M059J (cell line): ENCODE measurements at regions not wholly inside any gene's neighbourhood (a gene's known extent, or its start where the extent isn't known, plus 50 kb on each side); places are given as distances from the start of the nearest gene placed in this dataset.

Experiments used
- DNase-seq: peaks from one replicate; pipeline ENCODE4 v3.0.0-alpha.2; 2012; ENCODE audit warnings: low read depth

DNA sequence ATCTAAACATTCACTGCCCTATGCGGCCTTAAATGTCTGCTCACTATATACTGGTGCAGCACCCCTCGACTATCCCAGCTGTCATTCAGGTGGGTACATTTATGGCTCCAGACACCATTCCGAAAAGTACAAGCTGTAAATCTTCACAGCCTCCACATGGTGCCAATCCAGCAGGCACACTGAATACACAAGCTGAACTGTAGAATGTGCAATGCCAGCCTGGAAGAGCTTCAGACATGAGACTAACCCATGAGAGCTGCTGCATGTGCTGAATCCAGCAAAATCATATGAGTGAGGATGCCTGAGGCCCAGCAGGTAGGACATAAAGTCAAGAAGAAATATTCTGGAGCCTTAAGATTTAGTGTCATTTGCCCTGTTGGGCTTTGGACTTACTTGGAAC, 483.8 kb upstream of the GRIA1 start:
- DNase-seq = no peak

DNA sequence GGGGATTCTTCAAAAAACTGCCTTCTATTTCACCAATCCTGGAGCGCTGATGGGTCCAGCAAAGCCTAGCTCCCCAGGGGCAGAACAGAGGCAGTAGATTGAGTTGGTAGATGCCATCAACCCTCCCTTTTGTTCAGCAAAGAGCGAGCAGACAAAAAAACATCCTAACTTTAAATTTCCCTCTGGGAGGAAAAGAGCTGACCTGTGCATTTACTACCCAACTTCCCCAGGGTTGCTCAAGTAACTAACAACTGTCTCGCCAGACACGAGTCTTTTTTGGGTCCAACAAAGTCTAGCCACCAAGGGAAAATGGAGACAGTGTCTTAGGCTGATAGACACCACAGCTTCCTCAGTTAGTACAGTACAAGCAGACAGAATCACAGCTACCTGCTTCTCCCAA, 476.3 kb upstream of the GRIA1 start:
- no peak for DNase-seq

DNA sequence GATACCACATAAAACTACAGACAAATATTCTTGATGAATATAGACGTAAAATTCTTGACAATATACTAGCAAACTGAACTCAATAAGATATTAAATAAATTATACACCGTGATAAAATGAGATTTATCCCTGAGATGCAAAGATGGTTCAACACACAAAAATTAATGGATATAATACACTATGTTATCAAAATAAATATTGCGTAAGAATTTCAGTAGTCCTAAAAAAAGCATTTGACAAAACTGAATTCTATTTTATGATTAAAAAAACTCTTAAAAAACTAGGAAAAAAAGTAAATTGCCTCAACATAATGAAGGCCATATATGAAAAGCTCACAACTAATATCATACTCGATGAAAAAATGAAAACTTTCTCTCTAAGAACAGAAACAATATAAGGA, 472.3 kb upstream of the GRIA1 start:
- no peak for DNase-seq

DNA sequence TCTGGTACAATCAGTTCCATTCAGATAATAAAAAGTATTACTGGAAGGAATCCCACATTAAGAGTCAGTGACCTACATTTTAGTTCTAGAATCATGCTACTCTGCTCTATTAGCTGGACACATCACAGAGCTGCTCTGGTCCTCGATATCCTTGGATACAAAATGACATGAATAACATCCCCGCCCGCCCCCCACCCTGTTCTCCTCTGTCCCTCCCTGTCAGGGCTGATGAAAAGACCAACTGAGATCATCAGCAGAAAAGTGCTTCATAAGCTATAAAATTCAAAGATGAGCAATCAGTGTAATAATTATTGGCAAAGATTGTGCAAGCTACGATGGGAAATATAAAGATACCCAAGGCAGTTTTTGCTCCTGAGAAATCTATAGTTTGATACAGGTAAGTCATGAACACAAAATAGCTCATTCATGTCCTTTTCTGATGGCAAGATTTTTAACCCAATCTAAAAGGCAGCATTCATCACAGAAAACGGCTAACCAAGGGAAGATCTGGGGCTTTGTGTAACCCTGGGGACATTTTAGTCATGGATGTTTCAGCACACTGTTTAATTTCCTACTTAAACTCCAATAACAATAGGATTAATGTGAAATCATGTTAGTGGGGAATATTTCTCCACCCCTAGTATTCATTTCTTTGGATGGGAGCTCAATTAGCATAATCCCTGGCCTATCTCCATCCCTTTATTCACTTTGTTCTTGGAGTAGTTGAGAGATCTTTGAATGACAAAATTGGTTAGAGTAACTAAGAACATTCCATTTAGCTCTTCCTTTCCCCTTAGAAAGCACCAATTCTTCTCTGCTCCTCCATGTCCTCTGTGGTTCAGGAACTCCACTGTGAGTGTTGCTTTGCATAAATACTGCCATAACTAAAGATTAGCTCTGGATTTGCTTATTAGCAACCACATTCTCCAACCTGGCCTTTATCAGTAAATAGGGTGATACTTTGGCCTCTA, 459.4 kb upstream of the GRIA1 start:
- no peak for DNase-seq

DNA sequence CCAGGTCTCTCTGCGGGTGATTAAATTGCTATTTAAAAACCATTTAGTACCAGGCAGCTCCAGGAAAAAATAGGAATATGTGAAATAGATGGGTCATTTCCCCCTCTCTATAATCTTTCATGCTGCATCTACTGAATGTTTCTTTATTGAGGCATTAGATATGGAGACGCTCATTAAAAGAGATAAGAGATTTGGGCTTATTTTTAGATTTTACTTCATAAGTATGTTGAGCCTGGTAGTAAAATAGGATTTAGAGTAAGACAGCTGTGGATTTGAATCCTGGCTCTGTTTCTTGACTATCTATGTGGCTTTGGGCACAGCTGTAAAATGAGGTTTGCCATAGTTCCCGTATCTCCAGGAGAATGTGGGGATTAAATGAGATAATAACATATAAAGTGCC, 451.0 kb upstream of the GRIA1 start:
- DNase-seq = no peak

DNA sequence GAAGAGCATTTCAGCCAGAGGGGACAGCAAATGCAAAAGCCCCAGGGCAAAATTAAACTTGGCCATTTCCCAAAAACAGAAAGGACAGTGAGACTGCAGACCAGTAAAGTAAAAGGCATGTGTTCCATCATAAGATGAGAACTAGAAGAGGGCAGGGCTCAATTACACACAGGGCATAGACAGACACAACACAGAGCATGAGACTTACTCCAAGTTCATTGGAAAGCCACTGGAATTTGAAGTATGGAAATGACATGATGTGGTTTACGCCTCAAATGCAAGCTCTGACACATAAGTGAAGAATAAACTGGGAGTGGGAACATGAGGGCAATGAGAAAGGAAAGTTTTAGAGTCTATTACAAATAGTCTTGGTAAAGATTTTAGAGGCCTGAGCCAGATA, 446.6 kb upstream of the GRIA1 start:
- DNase-seq = peak; percentile 21

DNA sequence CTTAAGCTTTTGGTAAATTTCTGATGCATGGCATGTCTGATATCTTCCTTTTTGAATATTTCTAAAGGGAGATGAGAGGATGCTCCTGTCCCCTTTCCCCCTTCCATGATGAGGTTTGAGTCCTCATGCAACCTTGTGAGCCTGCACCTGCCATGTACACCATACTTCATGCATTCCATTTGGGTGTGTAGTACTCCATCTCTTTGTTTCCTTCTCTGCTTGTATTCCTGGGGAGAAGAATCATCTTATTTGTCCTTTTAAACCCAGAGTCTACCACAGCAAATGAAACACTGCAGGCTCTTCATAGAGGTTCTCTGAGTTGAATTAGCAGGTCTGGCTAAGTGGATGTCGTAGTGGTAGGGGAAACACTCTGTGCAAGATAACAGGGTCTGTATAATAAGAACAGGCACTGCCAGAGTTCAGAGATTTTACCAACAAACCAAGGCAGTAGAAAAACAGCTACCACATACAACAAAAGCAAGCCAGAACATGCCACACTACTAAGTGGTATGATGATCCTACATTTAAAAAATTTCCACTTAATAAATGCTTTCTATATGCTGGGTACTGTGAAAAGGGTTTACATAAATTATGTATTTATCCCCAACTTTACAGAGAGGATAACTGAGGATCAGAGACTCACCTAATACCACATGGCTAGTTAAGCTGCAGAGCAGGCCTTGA, 439.8 kb upstream of the GRIA1 start:
- no peak for DNase-seq

DNA sequence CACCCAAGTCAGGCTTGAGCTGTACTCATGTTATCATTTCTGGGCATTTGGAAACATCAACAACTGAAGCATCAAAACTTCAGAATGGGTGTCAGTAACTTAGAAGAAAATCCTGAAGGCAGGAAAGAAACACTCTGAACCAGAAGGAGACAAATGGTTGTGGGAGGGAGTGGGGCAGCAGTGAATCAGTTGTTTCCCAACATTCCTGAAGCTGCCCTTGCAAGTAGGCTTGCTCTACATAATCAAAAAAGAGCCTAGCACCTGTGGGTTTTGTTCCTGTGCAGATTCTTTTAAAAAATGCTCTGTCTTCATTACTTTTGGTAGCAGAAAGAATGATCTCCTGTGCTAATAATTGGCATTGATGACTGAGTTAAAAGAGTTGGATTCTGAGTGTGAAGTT, 424.2 kb upstream of the GRIA1 start:
- DNase-seq = no peak

DNA sequence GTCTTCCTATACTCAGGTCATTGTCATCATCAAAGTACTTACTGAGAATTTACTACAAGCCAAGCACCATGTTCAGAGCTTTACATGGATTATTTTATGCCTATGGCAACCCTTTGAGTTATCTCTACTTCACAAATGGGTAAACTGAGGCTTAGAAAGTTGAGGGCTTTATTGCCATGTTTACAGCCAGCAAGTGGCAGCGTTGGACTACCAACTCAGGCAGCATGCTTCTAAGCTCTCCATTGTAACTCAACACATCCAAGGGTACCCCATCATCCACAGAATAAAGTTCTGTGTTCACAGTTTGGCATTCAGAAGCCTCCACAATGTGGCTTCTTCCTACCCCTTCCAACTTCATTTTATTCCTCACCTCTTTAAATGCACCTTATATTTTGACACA, 422.6 kb upstream of the GRIA1 start:
- no peak for DNase-seq

DNA sequence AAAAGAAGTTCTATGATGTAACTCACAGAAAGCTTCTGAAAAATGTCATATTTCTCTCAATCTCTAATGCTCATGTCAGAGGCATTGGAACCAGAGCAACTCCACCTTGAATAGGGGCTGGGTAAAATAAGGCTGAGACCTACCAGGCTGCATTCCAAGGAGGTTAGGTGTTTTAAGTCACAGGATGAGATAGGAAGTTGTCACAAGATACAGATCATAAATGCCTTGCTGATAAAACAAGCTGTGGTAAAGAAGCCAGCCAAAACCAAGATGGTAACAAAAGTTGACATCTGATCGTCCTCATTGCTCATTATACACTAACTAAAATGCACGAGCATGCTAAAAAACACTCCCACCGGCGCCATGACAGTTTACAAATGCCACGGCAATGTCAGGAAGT, 411.1 kb upstream of the GRIA1 start:
- peak; percentile 64 for DNase-seq

DNA sequence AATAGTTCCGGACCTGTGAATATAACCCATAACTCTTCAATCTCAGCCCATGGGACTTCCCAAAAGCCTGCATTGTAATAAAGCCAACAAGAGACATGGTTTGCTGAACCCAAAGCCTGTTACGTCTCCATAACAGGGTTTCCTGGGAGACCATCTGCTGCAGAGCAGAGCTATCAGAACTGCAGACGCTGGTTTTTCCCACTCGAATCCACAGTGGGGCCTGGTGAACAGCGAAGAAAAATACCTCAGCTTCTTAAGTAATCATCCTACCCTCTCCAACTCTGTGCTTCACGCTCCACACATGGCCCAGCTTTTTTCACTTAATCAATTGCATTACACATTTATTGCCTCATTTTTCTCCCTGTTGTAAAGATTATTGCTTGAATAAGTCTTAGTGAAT, 409.5 kb upstream of the GRIA1 start:
- DNase-seq = no peak

DNA sequence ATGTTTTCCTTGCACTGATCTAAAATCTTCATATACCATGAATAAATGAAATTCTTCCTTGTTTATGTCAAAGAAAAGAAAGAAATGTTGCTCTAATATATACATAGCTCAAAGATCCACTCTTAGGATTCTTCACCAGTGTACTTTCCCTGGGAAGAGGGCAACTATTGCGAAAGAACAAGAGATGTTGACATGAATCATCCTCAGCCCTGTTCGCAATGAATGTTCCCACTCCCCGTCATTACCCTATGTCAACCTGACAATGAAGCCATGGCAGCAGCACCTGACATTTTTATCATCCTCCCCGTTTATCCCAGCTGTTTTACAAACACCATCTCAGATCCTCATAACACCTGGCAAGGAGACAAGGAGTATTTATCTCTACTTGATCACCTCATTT, 409.1 kb upstream of the GRIA1 start:
- peak; percentile 17 for DNase-seq

DNA sequence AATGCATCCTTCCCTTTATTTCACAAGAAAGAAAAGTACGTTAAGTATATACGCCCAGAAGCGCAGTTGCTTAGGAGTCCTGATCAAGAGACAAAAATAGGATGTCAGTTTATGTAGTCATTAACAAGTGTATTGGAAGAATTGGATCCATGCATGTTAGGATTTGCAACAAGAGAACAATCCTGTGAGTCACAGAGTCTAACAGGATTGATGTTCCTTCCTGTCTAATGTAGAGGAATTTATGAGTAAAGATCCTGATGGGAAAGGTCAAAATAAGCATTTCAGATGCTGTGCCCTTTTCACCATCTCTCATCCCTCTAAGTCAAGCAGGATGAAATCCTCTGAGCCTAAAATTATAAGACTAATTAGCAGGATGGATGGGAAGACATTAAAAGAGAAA, 406.0 kb upstream of the GRIA1 start:
- DNase-seq = peak; percentile 19

DNA sequence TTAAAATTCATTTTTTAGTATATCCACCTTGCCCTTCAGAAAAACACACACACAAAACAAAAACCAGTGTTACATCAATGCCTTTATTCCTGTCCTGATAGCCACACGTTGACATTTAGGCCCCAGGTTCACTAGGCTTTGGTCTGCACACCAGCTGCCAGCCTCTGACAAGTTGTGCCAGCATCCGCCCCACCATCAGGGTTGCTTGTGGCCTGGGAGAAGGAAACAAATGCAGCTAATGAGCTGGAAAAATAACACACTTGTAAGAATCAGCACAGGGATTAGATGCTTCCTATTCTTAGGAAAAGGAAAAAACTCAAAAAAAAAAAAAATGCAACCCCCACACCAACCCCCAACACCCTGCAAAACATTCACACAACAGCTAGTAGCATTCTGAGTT, 404.0 kb upstream of the GRIA1 start:
- peak; percentile 6 for DNase-seq

DNA sequence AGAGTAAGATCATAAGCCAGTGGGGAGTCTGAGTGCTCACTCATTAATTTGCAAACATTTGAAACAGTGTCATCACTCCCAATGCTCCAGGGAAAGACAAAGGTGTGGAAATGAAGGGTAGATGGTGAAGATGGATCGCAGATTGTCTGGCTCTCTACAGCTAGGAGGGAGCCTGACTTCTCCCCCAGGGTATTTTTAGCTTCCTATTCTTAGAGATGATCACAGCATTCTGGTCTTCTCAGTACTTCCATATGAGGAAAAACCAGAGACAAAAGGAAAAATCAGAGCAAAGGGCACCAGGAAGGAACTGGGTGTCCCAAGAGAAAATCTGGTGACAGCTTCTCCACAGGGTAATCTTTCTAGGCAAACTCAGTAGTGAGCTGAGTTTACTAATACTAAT, 401.9 kb upstream of the GRIA1 start:
- no peak for DNase-seq

DNA sequence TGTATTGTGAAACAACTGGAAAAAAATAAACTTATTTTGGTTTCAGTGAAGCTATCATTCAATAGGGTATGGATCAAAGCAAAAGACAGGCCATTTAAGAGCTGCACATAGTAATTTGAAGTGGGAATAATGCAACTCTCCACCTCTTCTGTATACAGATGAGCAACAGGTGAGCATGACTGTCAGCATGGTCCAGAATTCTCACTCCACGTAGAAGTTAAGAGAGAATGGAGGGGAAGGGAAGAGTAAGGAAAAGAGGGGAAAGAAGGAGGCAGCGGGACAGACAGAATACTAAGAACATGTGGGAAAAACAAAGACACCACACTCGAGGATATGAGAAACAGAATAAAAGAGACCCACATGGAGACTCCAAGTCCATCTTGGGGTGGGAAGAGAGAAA, 396.1 kb upstream of the GRIA1 start:
- no peak for DNase-seq

DNA sequence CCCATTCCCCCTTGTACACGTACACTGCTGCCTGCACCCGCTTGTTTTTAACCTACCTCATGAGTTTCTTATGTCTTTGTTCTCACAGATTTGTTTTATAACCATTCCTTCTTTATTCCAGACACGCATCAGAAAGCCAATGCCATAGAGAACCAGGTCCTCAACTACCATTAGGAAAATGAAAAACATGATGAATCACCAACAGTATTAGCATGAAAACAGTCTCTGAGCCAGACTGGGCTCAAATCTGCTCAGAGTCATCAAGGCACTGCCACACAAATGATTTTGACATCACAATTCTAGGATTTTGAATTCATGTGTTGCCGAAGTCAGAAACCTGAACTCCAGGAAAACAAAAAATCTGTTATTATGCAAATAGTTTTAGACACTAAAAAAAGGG, 394.1 kb upstream of the GRIA1 start:
- DNase-seq = no peak

DNA sequence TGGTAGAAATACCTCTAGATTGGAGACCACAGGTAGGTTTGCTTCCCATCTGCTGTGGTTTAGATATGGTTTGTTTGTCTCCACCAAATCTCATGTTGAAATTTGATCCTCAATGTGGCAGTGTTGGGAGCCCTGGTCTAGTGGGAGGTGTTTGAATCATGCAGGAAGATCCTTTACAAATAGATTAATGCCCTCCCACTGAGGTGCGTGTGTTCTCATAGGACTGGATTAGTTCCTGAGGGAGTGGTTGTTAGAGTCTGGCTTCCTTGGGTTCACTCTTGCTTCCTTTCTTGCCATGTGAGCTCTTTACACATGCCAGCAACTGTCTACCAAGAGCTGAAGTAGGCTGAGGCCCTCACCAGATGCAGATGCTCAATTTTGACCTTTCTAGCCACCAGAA, 391.1 kb upstream of the GRIA1 start:
- no peak for DNase-seq

DNA sequence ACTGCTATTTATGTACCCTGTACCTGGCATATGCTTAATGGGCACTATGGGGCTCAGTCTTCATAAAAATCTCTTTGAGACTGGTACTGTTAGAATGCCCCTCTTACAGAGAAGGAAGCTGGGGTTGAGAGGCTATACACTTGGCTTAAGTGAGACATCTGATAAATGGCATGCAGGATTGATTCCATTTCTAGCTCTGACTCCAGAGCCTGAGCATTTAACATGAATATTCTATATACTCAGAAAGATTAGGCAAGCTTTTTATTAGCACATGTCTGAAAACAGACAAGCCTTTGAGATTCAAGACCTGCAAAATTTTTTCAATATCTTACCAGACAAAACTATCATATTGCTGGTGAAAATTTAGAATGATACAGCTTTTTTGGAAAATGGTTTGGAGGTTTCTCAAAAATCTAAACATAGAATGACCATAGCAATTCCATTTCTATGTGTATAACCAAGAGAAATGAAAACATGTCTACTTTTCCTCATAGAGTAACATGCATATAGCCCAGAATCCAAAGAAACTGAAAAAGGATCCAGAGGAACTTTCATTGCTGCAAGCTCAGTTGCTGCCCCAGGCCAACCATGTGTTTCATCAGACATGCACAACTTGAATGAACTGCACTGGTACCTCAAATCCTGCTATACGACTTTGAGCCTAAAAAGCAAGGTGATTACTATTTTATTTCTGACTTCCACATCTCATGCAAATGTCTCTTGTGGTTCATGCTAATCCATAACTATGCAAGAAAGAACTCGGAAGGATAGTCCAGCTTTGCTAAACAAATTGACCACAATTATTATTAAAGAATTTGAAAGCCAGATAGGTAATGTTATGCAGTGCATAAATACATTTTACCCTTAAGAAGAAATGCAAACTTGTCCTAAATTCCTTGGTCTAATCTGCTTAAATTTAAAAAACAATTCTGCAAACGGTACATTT, 389.0 kb upstream of the GRIA1 start:
- DNase-seq = no peak

DNA sequence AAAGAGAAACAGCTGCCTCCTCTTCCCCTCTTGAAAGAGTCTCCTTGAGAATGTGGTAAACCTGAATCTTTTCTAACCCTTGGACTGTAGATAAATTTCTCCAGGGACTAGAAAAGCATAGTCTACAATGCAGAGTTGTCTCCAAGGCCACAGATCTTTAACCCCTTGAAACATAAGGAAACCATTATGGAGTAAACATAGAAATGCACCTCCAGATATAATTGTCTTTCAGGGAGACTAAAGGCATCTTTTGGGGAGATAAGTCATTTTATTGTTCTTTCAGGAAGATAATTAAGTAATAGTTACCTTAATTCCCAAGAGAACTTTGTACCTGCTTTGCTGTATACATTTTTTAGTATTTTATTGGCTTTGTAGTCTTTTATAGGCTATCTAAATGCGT, 373.6 kb upstream of the GRIA1 start:
- DNase-seq = no peak

DNA sequence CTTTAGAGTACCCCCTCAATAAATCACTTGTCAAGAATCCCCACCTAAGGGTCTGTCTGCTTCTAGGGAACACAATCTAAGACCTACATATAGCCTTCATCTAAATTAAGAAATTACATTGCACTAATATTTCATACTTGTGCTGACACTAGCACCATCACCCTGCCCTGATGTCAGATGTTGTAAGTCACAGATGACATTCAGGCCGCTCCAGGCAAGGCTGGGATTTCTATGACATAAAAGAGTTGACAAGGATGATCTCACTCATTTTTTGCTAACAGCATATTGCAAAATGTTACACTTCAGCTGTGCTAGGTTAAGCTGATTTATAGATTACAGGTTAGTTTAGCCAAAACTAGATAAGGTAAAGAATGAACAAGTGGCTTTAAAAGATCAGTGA, 372.5 kb upstream of the GRIA1 start:
- DNase-seq = no peak

DNA sequence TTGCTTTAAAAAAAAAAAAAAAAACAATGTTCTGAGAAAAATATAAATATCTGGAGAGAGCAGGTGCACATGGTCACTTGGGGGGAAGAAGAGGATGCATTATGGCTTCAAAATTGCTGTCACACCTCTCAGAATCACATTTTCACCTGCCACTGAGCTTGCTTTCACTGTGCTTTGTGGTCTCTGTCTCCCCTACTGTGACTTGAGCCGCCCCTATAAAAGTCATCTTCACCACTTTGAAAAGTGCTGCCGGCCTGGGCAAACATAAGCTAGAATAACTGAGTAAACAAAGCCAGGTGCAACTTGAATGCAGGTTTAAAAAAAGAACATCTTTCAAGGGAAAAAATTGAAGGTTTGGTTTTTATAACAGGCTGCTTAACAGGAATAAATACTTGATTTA, 368.1 kb upstream of the GRIA1 start:
- DNase-seq = no peak
